Neural progenitor cell (in vitro differentiated cells): ENCODE measurements at regions not wholly inside any gene's neighbourhood (a gene's known extent, or its start where the extent isn't known, plus 50 kb on each side); places are given as distances from the start of the nearest gene placed in this dataset.

ENCODE experiments used
- CTCF ChIP-seq: fragments of 200-600 bp; sonication (generic); IDR thresholded peaks from 2 replicates; pipeline ENCODE4 v1.5.1; 2017; ENCODE audit warnings: antibody characterized with exemption, mild to moderate bottlenecking
- EZH2 ChIP-seq: fragments of 200-600 bp; sonication (generic); IDR thresholded peaks from 2 replicates; pipeline ENCODE4 v1.6.1; 2017; ENCODE audit warnings: antibody characterized with exemption, mild to moderate bottlenecking, moderate library complexity
- EZH2phosphoT487 ChIP-seq: fragments of 200-600 bp; sonication (generic); IDR thresholded peaks from 2 replicates; pipeline ENCODE4 v1.6.1; 2017; ENCODE audit warnings: antibody characterized with exemption

- TF ChIP-seq CTCF = no peak
- TF ChIP-seq EZH2 = no peak
- TF ChIP-seq EZH2phosphoT487 = no peak
Observed at GRCh38 chr1:157314408-157314807, 176.2 kb upstream of the ETV3 start.
